ENCODE measurements at regions not wholly inside any gene's neighbourhood (a gene's known extent, or its start where the extent isn't known, plus 50 kb on each side); places are given as distances from the start of the nearest gene placed in this dataset.

- no peaks in the 10 kb centered on the region for H3K27me3 ChIP-seq (ENCODE audit: control insufficient read depth in 1 of 2, insufficient read depth in 2 of 2, low read length in 2 of 2)
- in situ Hi-C loops (cut with HindIII; ENCODE audit: extremely low pct_ligation_motif_present, low pct_unique_long_range_greater_than_20kb), result no loop called here
- H2AFZ ChIP-seq (ENCODE audit: low read length), result no peak overlapping the region
- DNase-seq (ENCODE audit: low spot score) (no peak), ATAC-seq (no peak), FAIRE-seq (no peak)
- BruUV-seq (replicated peaks), result no TSS peak
- H3K36me3 ChIP-seq (replicated peaks in 1 of 2; ENCODE audit: control insufficient read depth in 1 of 2, insufficient read depth in 2 of 2, low read length in 2 of 2), result no peaks in the 10 kb centered on the region
- intact Hi-C loops (cut with micrococcal nuclease; ENCODE audit: unreplicated experiment), result no loop called here
- H3K4me3 ChIP-seq (replicated peaks in 1 of 3; ENCODE audit: insufficient read depth in 1 of 3, low read depth in 2 of 3, low read length in 3 of 3), result no peak overlapping the region
- no peak overlapping the region for H3K9ac ChIP-seq (ENCODE audit: insufficient read depth, low read depth, low read length)
- no peaks in the 10 kb centered on the region for H3K79me2 ChIP-seq (ENCODE audit: insufficient read depth, low read length)
- peaks cover 94% of the 10 kb centered on the region for H3K9me3 ChIP-seq (ENCODE audit: low read length)
- no peaks in the 10 kb centered on the region for H3K4me1 ChIP-seq (ENCODE audit: insufficient read depth, low read length)
- ChIA-PET POLR2A (no interaction called here), CTCF (ENCODE audit: low intra/inter-chr PET ratio, low total read pairs) (no interaction called here)
- H4K20me1 ChIP-seq (ENCODE audit: insufficient read depth, low read length), result no peaks in the 10 kb centered on the region
- H3K27ac ChIP-seq (ENCODE audit: extremely low read length, insufficient read depth, low read length), result no peak overlapping the region
- no peak overlapping the region for H3K4me2 ChIP-seq (ENCODE audit: low read depth, low read length)
- no peak for TF ChIP-seq SRSF9 (IDR thresholded peaks at IDR 0.05; ENCODE audit: borderline replicate concordance, insufficient read depth, low read depth, low read length, poor library complexity, severe bottlenecking)
- TF ChIP-seq CENPX (CRISPR knock-in tag; IDR thresholded peaks at IDR 0.05), result no peak
- TF ChIP-seq GPN1 (CRISPR knock-in tag; IDR thresholded peaks at IDR 0.05; ENCODE audit: borderline replicate concordance), result no peak
- no peak for TF ChIP-seq ZUFSP (CRISPR knock-in tag; IDR thresholded peaks at IDR 0.05; ENCODE audit: borderline replicate concordance)
- no peak for TF ChIP-seq PPARG (CRISPR knock-in tag; conservative IDR thresholded peaks at IDR 0.05)
- TF ChIP-seq HDAC2 (CRISPR knock-in tag; IDR thresholded peaks at IDR 0.05), result no peak
- TF ChIP-seq MAFG (CRISPR knock-in tag; IDR thresholded peaks at IDR 0.05), result no peak
- no peak for TF ChIP-seq ZNF432 (CRISPR knock-in tag; IDR thresholded peaks at IDR 0.05; ENCODE audit: borderline replicate concordance)
- no peak for TF ChIP-seq KLF16 (CRISPR knock-in tag; IDR thresholded peaks at IDR 0.05)
- no peak for TF ChIP-seq PBX3 (CRISPR knock-in tag; IDR thresholded peaks at IDR 0.05; ENCODE audit: borderline replicate concordance)
- TF ChIP-seq ZFP37 (CRISPR knock-in tag; IDR thresholded peaks at IDR 0.05; ENCODE audit: borderline replicate concordance), result no peak
- TF ChIP-seq ZBTB33 (CRISPR knock-in tag; IDR thresholded peaks at IDR 0.05), result no peak
- TF ChIP-seq ZSCAN20 (CRISPR knock-in tag; IDR thresholded peaks at IDR 0.05; ENCODE audit: borderline replicate concordance), result no peak
- no peak for TF ChIP-seq PHF20 (CRISPR knock-in tag; IDR thresholded peaks at IDR 0.05)
- TF ChIP-seq PRMT3 (CRISPR knock-in tag; IDR thresholded peaks at IDR 0.05; ENCODE audit: borderline replicate concordance, low read depth), result no peak
- no peak for TF ChIP-seq MAZ (IDR thresholded peaks at IDR 0.05; ENCODE audit: borderline replicate concordance, low read depth, low read length)
- no peak for TF ChIP-seq MAZ (CRISPR knock-in tag; IDR thresholded peaks at IDR 0.05; ENCODE audit: low read depth)
- no peak for TF ChIP-seq PBX2 (CRISPR knock-in tag; IDR thresholded peaks at IDR 0.05)
Measured at GRCh38 chr16:60563166-60563565, 1473.1 kb downstream of the CDH8 start.

Measured in HepG2 (cell line).